IMR-90 (cell line): ENCODE measurements at regions not wholly inside any gene's neighbourhood (a gene's known extent, or its start where the extent isn't known, plus 50 kb on each side); places are given as distances from the start of the nearest gene placed in this dataset.
"Not testable (repeated sequence)": the region's sequence is repeated elsewhere in the genome, so short reads cannot be mapped to it uniquely, and the experiment has no call there.

Experiments used
- ATAC-seq: fragments of 200-7000 bp; cut with Tn5 transposase; 2 replicates; pipeline ENCODE4 v1.9.1; 2020; ENCODE audit warnings: low read depth, mild to moderate bottlenecking, moderate library complexity
- BruUV-seq: library from RNA; stranded (reverse); fragments of 400-500 nt; replicated peaks from 2 replicates; lab custom pipeline; 2021; lab: Mats Ljungman, UMichigan
- CTCF ChIA-PET: fragments of 300-600 bp; formaldehyde crosslinking; extraction: SDS; loops from one replicate; lab custom pipeline; 2021; ENCODE audit warnings: antibody characterized with exemption; lab: Yijun Ruan, JAX
- POLR2A ChIA-PET: fragments of 300-600 bp; sonication (Branson Sonifier 250); formaldehyde crosslinking; loops from one replicate; lab custom pipeline; 2022; ENCODE audit warnings: antibody characterized with exemption; ENCODE audit not compliant: unreplicated experiment; lab: Charles Lee
- DNase-seq: peaks from one replicate; pipeline ENCODE4 v3.0.0; 2013
- H2AFZ ChIP-seq: replicated peaks from 2 replicates; pipeline ENCODE3; 2013; ENCODE audit warnings: low read length, mild to moderate bottlenecking; ENCODE audit not compliant: poor library complexity
- H2AK5ac ChIP-seq: 2 replicates; pipeline ENCODE4 v1.6.1; 2013; ENCODE audit warnings: low read depth, low read length, inconsistent platforms
- H2AK9ac ChIP-seq: replicated peaks from 2 replicates; pipeline ENCODE3; 2013; ENCODE audit warnings: mild to moderate bottlenecking, low read depth, low read length, moderate library complexity; ENCODE audit not compliant: poor library complexity
- H2BK120ac ChIP-seq: 2 replicates; pipeline ENCODE4 v1.6.1; 2013; ENCODE audit warnings: low read depth, low read length, inconsistent platforms
- H2BK15ac ChIP-seq: 3 replicates; pipeline ENCODE4 v1.6.1; 2013; ENCODE audit warnings: low read depth, low read length, inconsistent platforms
- H2BK20ac ChIP-seq: 2 replicates; pipeline ENCODE4 v1.6.1; 2013; ENCODE audit warnings: low read depth, mild to moderate bottlenecking, inconsistent platforms, low read length, moderate library complexity
- H2BK5ac ChIP-seq: 2 replicates; pipeline ENCODE4 v1.6.1; 2013; ENCODE audit warnings: mild to moderate bottlenecking, low read depth, low read length, inconsistent platforms; ENCODE audit not compliant: poor library complexity, severe bottlenecking
- H3K14ac ChIP-seq: replicated peaks from 2 replicates; pipeline ENCODE4 v1.6.1; 2013; ENCODE audit warnings: low read depth, low read length, inconsistent platforms
- H3K18ac ChIP-seq: 2 replicates; pipeline ENCODE4 v1.6.1; 2013; ENCODE audit warnings: low read depth, low read length, control low read depth
- H3K23ac ChIP-seq: 2 replicates; pipeline ENCODE4 v1.6.1; 2013; ENCODE audit warnings: low read depth, low read length, inconsistent platforms
- H3K27ac ChIP-seq: 2 replicates; pipeline ENCODE4 v1.5.1; 2013; ENCODE audit warnings: mild to moderate bottlenecking, control low read depth, low read length; ENCODE audit not compliant: insufficient read depth
- H3K27me3 ChIP-seq: 2 replicates; pipeline ENCODE4 v1.6.1; 2013; ENCODE audit warnings: low read length; ENCODE audit not compliant: control insufficient read depth, insufficient read depth
- H3K36me3 ChIP-seq: 2 replicates; pipeline ENCODE4 v1.6.1; 2013; ENCODE audit warnings: low read length, mixed read lengths; ENCODE audit not compliant: control insufficient read depth, insufficient read depth
- H3K4ac ChIP-seq: 2 replicates; pipeline ENCODE4 v1.6.1; 2013; ENCODE audit warnings: low read depth, low read length, inconsistent platforms
- H3K4me1 ChIP-seq: 2 replicates; pipeline ENCODE4 v1.6.1; 2013; ENCODE audit warnings: low read length, mixed read lengths; ENCODE audit not compliant: control insufficient read depth, insufficient read depth
- H3K4me2 ChIP-seq: 2 replicates; pipeline ENCODE4 v1.6.1; 2013; ENCODE audit warnings: low read depth, mild to moderate bottlenecking, control low read depth, low read length, moderate library complexity
- H3K4me3 ChIP-seq: 2 replicates; pipeline ENCODE4 v1.5.1; 2013; ENCODE audit warnings: low read depth, mild to moderate bottlenecking, control low read depth, low read length, moderate library complexity; ENCODE audit not compliant: insufficient read depth
- H3K56ac ChIP-seq: 2 replicates; pipeline ENCODE4 v1.6.1; 2013; ENCODE audit warnings: low read length, inconsistent platforms; ENCODE audit not compliant: insufficient read depth; ENCODE audit errors: extremely low read depth
- H3K79me1 ChIP-seq, 2 experiments: 2 replicates each; pipeline ENCODE4 v1.6.1; 2013; ENCODE audit warnings: low read length in 2 of 2, inconsistent platforms in 1 of 2, low read depth in 1 of 2
- H3K9ac ChIP-seq: 2 replicates; pipeline ENCODE4 v1.6.1; 2013; ENCODE audit warnings: low read depth, low read length, control low read depth
- H3K9me1 ChIP-seq: 2 replicates; pipeline ENCODE4 v1.6.1; 2013; ENCODE audit warnings: low read length, inconsistent platforms; ENCODE audit not compliant: insufficient read depth
- H3K9me3 ChIP-seq: 2 replicates; pipeline ENCODE4 v1.6.1; 2013; ENCODE audit warnings: low read length; ENCODE audit not compliant: control insufficient read depth, insufficient read depth
- H4K20me1 ChIP-seq: 2 replicates; pipeline ENCODE4 v1.6.1; 2013; ENCODE audit warnings: low read length, inconsistent platforms; ENCODE audit not compliant: insufficient read depth
- H4K5ac ChIP-seq: 2 replicates; pipeline ENCODE4 v1.6.1; 2013; ENCODE audit warnings: mild to moderate bottlenecking, low read depth, low read length, control low read depth
- H4K8ac ChIP-seq, 2 experiments: 2 replicates each; pipeline ENCODE4 v1.6.1; 2013; ENCODE audit warnings: low read depth in 2 of 2, low read length in 2 of 2, control low read depth in 1 of 2, inconsistent platforms in 1 of 2
- H4K91ac ChIP-seq: 2 replicates; pipeline ENCODE4 v1.6.1; 2013; ENCODE audit warnings: low read depth, low read length, inconsistent platforms; ENCODE audit not compliant: insufficient read depth
- dilution Hi-C: fragments of 300-500 bp; cut with HindIII; formaldehyde crosslinking; loops from one replicate; pipeline ENCODE4 v1.14.3; 2018; ENCODE audit warnings: low sequenced_read_pairs; ENCODE audit not compliant: unreplicated experiment
- in situ Hi-C: fragments of 300-500 bp; cut with MboI; formaldehyde crosslinking; loops from 3 replicates; pipeline ENCODE4 v1.14.3; 2019; ENCODE audit warnings: low sequenced_read_pairs, inconsistent platforms, mixed read lengths
- intact Hi-C: fragments of 100-400 bp; cut with micrococcal nuclease; formaldehyde crosslinking; loops from 2 replicates; pipeline ENCODE4 v1.10.0; 2022

DNA sequence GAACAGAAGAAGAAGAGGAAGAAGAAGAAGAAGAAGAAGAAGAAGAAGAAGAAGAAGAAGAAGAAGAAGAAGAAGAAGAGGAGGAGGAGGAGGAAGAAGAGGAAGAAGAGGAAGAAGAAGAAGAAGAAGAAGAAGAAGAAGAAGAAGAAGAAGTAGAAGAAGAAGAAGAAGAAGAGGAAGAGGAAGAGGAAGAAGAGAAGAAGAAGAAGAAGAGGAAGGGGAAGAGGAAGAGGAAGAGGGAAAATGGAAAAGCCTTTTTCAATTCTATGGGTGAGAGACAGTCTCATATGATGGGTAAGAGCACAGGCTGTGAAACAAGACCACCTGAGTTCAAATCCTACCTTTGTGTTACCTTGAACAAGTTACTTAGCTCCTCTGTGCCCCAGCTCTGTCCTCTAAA, 111.9 kb upstream of the GRAMD1B start:
- H3K79me1 ChIP-seq, H3K18ac ChIP-seq, H2AK5ac ChIP-seq, H3K14ac ChIP-seq, H4K8ac ChIP-seq, H4K20me1 ChIP-seq, H3K9me3 ChIP-seq, intact Hi-C loops, H2BK20ac ChIP-seq, CTCF ChIA-PET, H2BK120ac ChIP-seq, POLR2A ChIA-PET, H3K4me3 ChIP-seq, ATAC-seq, H3K36me3 ChIP-seq, H3K4me1 ChIP-seq, H3K4me2 ChIP-seq, H2AK9ac ChIP-seq, DNase-seq, H4K5ac ChIP-seq, BruUV-seq, H3K9ac ChIP-seq, H3K23ac ChIP-seq, H2AFZ ChIP-seq, H2BK15ac ChIP-seq, H4K91ac ChIP-seq, dilution Hi-C loops, in situ Hi-C loops, H3K9me1 ChIP-seq, H3K56ac ChIP-seq, H2BK5ac ChIP-seq, H3K4ac ChIP-seq, H3K27ac ChIP-seq: not testable (repeated sequence)
- H3K27me3 ChIP-seq, result peaks cover 30% of the 10 kb centered on the region
